H1 (cell line): ENCODE measurements at regions not wholly inside any gene's neighbourhood (a gene's known extent, or its start where the extent isn't known, plus 50 kb on each side); places are given as distances from the start of the nearest gene placed in this dataset.

Experiments
- CTCF ChIA-PET: fragments of 300-600 bp; sonication (Branson Sonifier 250); formaldehyde crosslinking; loops from one replicate; lab custom pipeline; 2021; ENCODE audit not compliant: partially characterized antibody; lab: Charles Lee
- POLR2A ChIA-PET: fragments of 300-600 bp; sonication (Branson Sonifier 250); formaldehyde crosslinking; loops from one replicate; lab custom pipeline; 2021; ENCODE audit warnings: inconsistent platforms; ENCODE audit not compliant: partially characterized antibody; lab: Charles Lee
- DNase-seq, 2 experiments: peaks; one replicate each; pipeline versions ENCODE4 v3.0.0 to v3.0.0-alpha.2; 2010 to 2022; ENCODE audit warnings: low spot score in 2 of 2, low read depth in 1 of 2, mixed read lengths in 1 of 2
- FAIRE-seq: peaks from 2 replicates; lab custom pipeline; 2011; peaks lifted over from hg19 to GRCh38; lab: Jason Lieb, UNC
- H2AFZ ChIP-seq: 2 replicates; pipeline ENCODE4 v1.8.1; 2012; ENCODE audit warnings: low read length, inconsistent platforms
- H2AK5ac ChIP-seq: 2 replicates; pipeline ENCODE4 v1.6.1; 2013; ENCODE audit warnings: low read depth, low read length
- H2BK120ac ChIP-seq: replicated peaks from 2 replicates; pipeline ENCODE3; 2013; ENCODE audit warnings: low read depth, low read length, inconsistent platforms
- H2BK12ac ChIP-seq: 2 replicates; pipeline ENCODE4 v1.6.1; 2013; ENCODE audit warnings: low read depth, low read length
- H2BK15ac ChIP-seq: 2 replicates; pipeline ENCODE4 v1.6.1; 2013; ENCODE audit warnings: low read length
- H2BK20ac ChIP-seq: 2 replicates; pipeline ENCODE4 v1.6.1; 2013; ENCODE audit warnings: low read length
- H2BK5ac ChIP-seq: 2 replicates; pipeline ENCODE4 v1.6.1; 2013; ENCODE audit warnings: low read depth, low read length
- H3K14ac ChIP-seq: 2 replicates; pipeline ENCODE4 v1.6.1; 2013; ENCODE audit warnings: inconsistent platforms; ENCODE audit not compliant: insufficient read length
- H3K18ac ChIP-seq: 2 replicates; pipeline ENCODE4 v1.6.1; 2013; ENCODE audit warnings: low read length; ENCODE audit errors: extremely low read depth
- H3K23ac ChIP-seq: 2 replicates; pipeline ENCODE4 v1.6.1; 2013; ENCODE audit warnings: inconsistent platforms; ENCODE audit not compliant: insufficient read length
- H3K23me2 ChIP-seq: 2 replicates; pipeline ENCODE4 v1.6.1; 2013; ENCODE audit warnings: low read depth, low read length
- H3K27ac ChIP-seq: 2 replicates; pipeline ENCODE4 v1.6.1; 2011; ENCODE audit warnings: low read depth, low read length, inconsistent platforms
- H3K27me3 ChIP-seq, 4 experiments: replicated peaks in 1 of 4; 1 replicate in 1 of 4; 2 replicates in 3 of 4; pipeline versions ENCODE4 v1.6.1 to v1.8.1; 2011 to 2013; ENCODE audit warnings: low read length in 3 of 4, mild to moderate bottlenecking in 3 of 4, inconsistent platforms in 2 of 4, mixed read lengths in 2 of 4, moderate library complexity in 1 of 4; ENCODE audit not compliant: control insufficient read depth in 3 of 4, insufficient read depth in 3 of 4; ENCODE audit errors: extremely low read depth in 1 of 4
- H3K36me3 ChIP-seq, 4 experiments: 2 replicates each; pipeline versions ENCODE4 v1.6.1 to v1.8.1; 2011 to 2013; ENCODE audit warnings: mild to moderate bottlenecking in 4 of 4, low read length in 3 of 4, moderate library complexity in 2 of 4, control low read depth in 1 of 4, inconsistent platforms in 1 of 4; ENCODE audit not compliant: insufficient read depth in 4 of 4, control insufficient read depth in 2 of 4
- H3K4ac ChIP-seq: replicated peaks from 2 replicates; pipeline ENCODE3; 2013; ENCODE audit warnings: low read length, low read depth, mixed read lengths, inconsistent platforms; ENCODE audit not compliant: insufficient read length
- H3K4me1 ChIP-seq, 4 experiments: replicated peaks in 1 of 4; 1 replicate in 1 of 4; 2 replicates in 3 of 4; pipeline versions ENCODE4 v1.6.1 to v1.8.1; 2011 to 2013; ENCODE audit warnings: low read length in 3 of 4, inconsistent platforms in 2 of 4, mixed read lengths in 1 of 4; ENCODE audit not compliant: insufficient read depth in 4 of 4, control insufficient read depth in 3 of 4
- H3K4me2 ChIP-seq, 2 experiments: 2 replicates each; pipeline versions ENCODE4 v1.6.1 to v1.8.1; 2011 to 2013; ENCODE audit warnings: low read depth in 2 of 2, low read length in 2 of 2, control low read depth in 1 of 2, inconsistent platforms in 1 of 2, mild to moderate bottlenecking in 1 of 2; ENCODE audit not compliant: insufficient read depth in 1 of 2
- H3K4me3 ChIP-seq, 4 experiments: fragments of 200-600, 300-600 bp in 1 of 4; sonication (generic), shearing (Covaris generic), sonication (Bioruptor Twin) in 1 of 4; 2 replicates each; pipeline versions ENCODE4 v1.5.1 to v1.8.1; 2011 to 2016; ENCODE audit warnings: low read length in 4 of 4, low read depth in 3 of 4, control low read depth in 2 of 4, inconsistent platforms in 2 of 4, mild to moderate bottlenecking in 2 of 4, mixed read lengths in 1 of 4, moderate library complexity in 1 of 4; ENCODE audit not compliant: insufficient read depth in 2 of 4; ENCODE audit errors: extremely low read depth in 1 of 4
- H3K56ac ChIP-seq: replicated peaks from 2 replicates; pipeline ENCODE3; 2013; ENCODE audit warnings: low read depth, mild to moderate bottlenecking, mixed read lengths, low read length, inconsistent platforms; ENCODE audit not compliant: insufficient read length
- H3K79me1 ChIP-seq: 2 replicates; pipeline ENCODE4 v1.6.1; 2013; ENCODE audit warnings: low read depth, low read length, control low read depth
- H3K79me2 ChIP-seq, 2 experiments: 2 replicates each; pipeline versions ENCODE4 v1.6.1 to v1.8.1; 2012 to 2013; ENCODE audit warnings: low read length in 2 of 2, mild to moderate bottlenecking in 2 of 2, inconsistent platforms in 1 of 2; ENCODE audit not compliant: insufficient read depth in 2 of 2, control insufficient read depth in 1 of 2
- H3K9ac ChIP-seq, 4 experiments: replicated peaks in 1 of 4; 1 replicate in 1 of 4; 2 replicates in 3 of 4; pipeline versions ENCODE4 v1.6.1 to v1.8.1; 2011 to 2013; ENCODE audit warnings: low read depth in 3 of 4, low read length in 3 of 4, control low read depth in 2 of 4, mild to moderate bottlenecking in 2 of 4, moderate library complexity in 2 of 4, inconsistent platforms in 1 of 4; ENCODE audit errors: extremely low read depth in 1 of 4
- H3K9me3 ChIP-seq, 2 experiments: 2 replicates each; pipeline versions ENCODE4 v1.6.1 to v1.8.1; 2012 to 2013; ENCODE audit warnings: mild to moderate bottlenecking in 2 of 2, moderate library complexity in 2 of 2, control low read depth in 1 of 2, inconsistent platforms in 1 of 2, low read depth in 1 of 2, low read length in 1 of 2, mixed read lengths in 1 of 2; ENCODE audit not compliant: insufficient read depth in 2 of 2
- H4K20me1 ChIP-seq, 2 experiments: replicated peaks in 1 of 2; 2 replicates each; pipeline versions ENCODE3 to v1.8.1; 2011 to 2013; ENCODE audit warnings: inconsistent platforms in 2 of 2, low read length in 2 of 2, mild to moderate bottlenecking in 1 of 2; ENCODE audit not compliant: insufficient read depth in 2 of 2, control insufficient read depth in 1 of 2
- H4K5ac ChIP-seq: 2 replicates; pipeline ENCODE4 v1.6.1; 2013; ENCODE audit warnings: low read length, low read depth, mixed read lengths, inconsistent platforms; ENCODE audit not compliant: insufficient read length
- H4K8ac ChIP-seq: 2 replicates; pipeline ENCODE4 v1.8.0; 2013; ENCODE audit warnings: mild to moderate bottlenecking, moderate library complexity, low read length, inconsistent platforms; ENCODE audit not compliant: insufficient read depth; ENCODE audit errors: extremely low read depth
- H4K91ac ChIP-seq: replicated peaks from 2 replicates; pipeline ENCODE3; 2013; ENCODE audit warnings: low read length, mixed read lengths, inconsistent platforms; ENCODE audit not compliant: insufficient read length
- CBX5 ChIP-seq: fragments of 300-800, 300-1000 bp; sonication (generic); IDR thresholded peaks from 2 replicates; pipeline ENCODE4 v1.7.1; 2016; ENCODE audit warnings: antibody characterized with exemption, low read length, low read depth
- CBX8 ChIP-seq: fragments of 300-800, 300-1000 bp; sonication (generic); IDR thresholded peaks from 2 replicates; pipeline ENCODE4 v1.7.1; 2016; ENCODE audit warnings: low read depth, low read length, borderline replicate concordance
- CHD1 ChIP-seq: IDR thresholded peaks from 2 replicates; pipeline ENCODE4 v1.6.1; 2012; ENCODE audit warnings: low read depth, low read length, improper control_type of control experiment
- EGR1 ChIP-seq: IDR thresholded peaks from 2 replicates; pipeline ENCODE4 v1.6.1; 2011; ENCODE audit warnings: low read depth, low read length, borderline replicate concordance
- EP300 ChIP-seq, 2 experiments: IDR thresholded peaks; 1 replicate in 1 of 2; 2 replicates in 1 of 2; pipeline ENCODE4 v1.6.1; 2011 to 2012; ENCODE audit warnings: low read depth in 2 of 2, low read length in 2 of 2, mild to moderate bottlenecking in 2 of 2, borderline replicate concordance in 1 of 2, inconsistent platforms in 1 of 2, moderate library complexity in 1 of 2
- JUN ChIP-seq: IDR thresholded peaks from 2 replicates; pipeline ENCODE4 v1.6.1; 2011; ENCODE audit warnings: low read depth, mild to moderate bottlenecking, improper control_type of control experiment, low read length
- KDM1A ChIP-seq: fragments of 200-600, 300-600 bp; sonication (generic); IDR thresholded peaks from 2 replicates; pipeline ENCODE4 v1.7.1; 2016; ENCODE audit warnings: mild to moderate bottlenecking, low read length, borderline replicate concordance
- POLR2A ChIP-seq, 2 experiments: IDR thresholded peaks; 1 replicate in 1 of 2; 2 replicates in 1 of 2; pipeline ENCODE4 v1.6.1; 2011; ENCODE audit warnings: low read depth in 2 of 2, low read length in 2 of 2, mild to moderate bottlenecking in 2 of 2; ENCODE audit errors: control extremely low read depth in 1 of 2
- RFX5 ChIP-seq: IDR thresholded peaks from 2 replicates; pipeline ENCODE4 v1.6.1; 2011; ENCODE audit warnings: low read depth, low read length, improper control_type of control experiment, borderline replicate concordance
- RNF2 ChIP-seq: fragments of 200-900, 300-1000 bp; sonication (generic); IDR thresholded peaks from 2 replicates; pipeline ENCODE4 v1.7.1; 2016; ENCODE audit warnings: borderline replicate concordance, low read depth, mild to moderate bottlenecking, antibody characterized with exemption, low read length; ENCODE audit not compliant: poor library complexity, severe bottlenecking; ENCODE audit errors: missing control alignments
- RXRA ChIP-seq: IDR thresholded peaks from 2 replicates; pipeline ENCODE4 v1.6.1; 2011; ENCODE audit warnings: low read depth, mild to moderate bottlenecking, low read length, moderate library complexity; ENCODE audit not compliant: insufficient read depth
- SP4 ChIP-seq: IDR thresholded peaks from 2 replicates; pipeline ENCODE4 v1.6.1; 2012; ENCODE audit warnings: low read length, inconsistent platforms
- SUZ12 ChIP-seq: fragments of 200-600 bp; sonication (generic); IDR thresholded peaks from 2 replicates; pipeline ENCODE4 v1.6.1; 2012; ENCODE audit warnings: mild to moderate bottlenecking, inconsistent platforms, low read length, moderate library complexity, mixed read lengths
- WGBS, 2 experiments: shearing (Covaris generic) in 1 of 2; methylation state at CpG; one replicate each; pipeline versions ENCODE4 v1.1.6 to v1.1.7; 2013 to 2015; ENCODE audit warnings: low lambda C conversion rate in 2 of 2, mixed read lengths in 2 of 2, inconsistent platforms in 1 of 2, low coverage in 1 of 2, missing lambda C conversion rate in 1 of 2; ENCODE audit not compliant: insufficient replicate concordance in 2 of 2, insufficient coverage in 1 of 2, insufficient read length in 1 of 2; ENCODE audit errors: extremely low coverage in 1 of 2, missing lambda C conversion rate in 1 of 2; 5-methylcytosine and 5-hydroxymethylcytosine counted together

DNA sequence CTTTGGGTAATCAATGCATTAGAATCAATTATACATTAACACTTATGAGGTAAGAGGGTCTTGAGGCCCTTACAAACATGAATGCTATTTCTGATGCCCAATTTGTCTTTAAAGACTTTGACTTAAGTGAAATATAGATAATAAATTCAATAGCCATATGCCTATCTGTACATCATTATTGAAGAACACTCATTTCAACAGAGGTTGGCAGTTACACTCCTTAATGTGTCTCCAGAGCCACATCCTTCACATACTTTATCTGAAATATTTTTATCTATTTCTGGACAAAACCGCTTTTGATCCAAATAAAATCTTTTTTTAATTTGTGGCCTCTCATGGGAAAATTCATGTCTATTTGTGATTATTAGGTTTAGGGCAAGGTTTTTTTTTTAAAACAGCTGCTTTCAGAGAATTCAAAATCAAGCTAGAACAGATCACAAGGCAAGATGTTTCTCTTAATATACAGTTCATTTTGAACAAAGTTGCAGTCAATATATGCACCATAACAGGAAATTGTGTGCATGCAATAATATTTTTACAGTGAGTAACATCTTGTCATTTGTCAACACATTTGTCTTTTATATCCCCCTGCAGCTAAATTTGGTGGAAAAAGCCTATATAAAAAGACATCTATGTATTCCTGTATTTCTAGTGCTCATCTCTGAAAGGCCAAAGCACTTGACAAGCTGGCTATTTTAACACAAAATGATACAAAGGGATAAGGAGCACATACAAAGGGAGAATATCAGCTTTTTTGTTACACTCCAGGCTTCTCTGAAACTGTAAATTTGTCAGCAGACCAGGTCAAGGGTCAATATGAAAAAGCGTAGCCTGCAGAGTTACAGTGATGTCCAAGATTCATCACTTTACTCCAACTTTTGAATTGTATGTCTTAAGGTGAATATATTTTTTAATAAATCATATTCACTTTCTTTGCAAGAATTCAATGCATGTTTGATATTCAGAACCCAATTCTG is 146.2 kb upstream of the DPH6 start:
- FAIRE-seq: no peak
- Histone ChIP-seq H3K36me3 (no peaks in the 10 kb centered on the region), H3K27ac (no peak overlapping the region), H3K4me2 (no peak overlapping the region), H4K91ac (no peak overlapping the region), H3K4me1 (no peaks in the 10 kb centered on the region), H3K27me3 (no peaks in the 10 kb centered on the region), H4K5ac (no peak overlapping the region), H2AK5ac (no peak overlapping the region), H2BK15ac (no peak overlapping the region), H3K9ac (no peak overlapping the region), H3K79me2 (no peaks in the 10 kb centered on the region), H3K9me3 (no peaks in the 10 kb centered on the region), H3K23ac (no peak overlapping the region), H2BK120ac (no peak overlapping the region), H3K4ac (no peak overlapping the region), H2BK5ac (no peak overlapping the region), H2BK12ac (no peak overlapping the region), H3K14ac (no peak overlapping the region), H2AFZ (no peak overlapping the region), H3K23me2 (no peaks in the 10 kb centered on the region), H2BK20ac (no peak overlapping the region), H4K8ac (no peak overlapping the region), H4K20me1 (no peaks in the 10 kb centered on the region), H3K56ac (no peak overlapping the region), H3K18ac (no peak overlapping the region), H3K4me3 (no peak overlapping the region), H3K79me1 (no peaks in the 10 kb centered on the region)
- WGBS, 2 experiments: 95% methylated on average over 2 of the region's 2 CpGs; no CpG with 5 or more reads in 1 of the 2 experiments
- DNase-seq: no peak
- POLR2A ChIA-PET: no interaction called here
- CTCF ChIA-PET: no interaction called here
- TF ChIP-seq EP300 (IDR thresholded peaks at IDR 0.05; ENCODE audit: borderline replicate concordance in 1 of 2, low read depth in 2 of 2, low read length in 2 of 2): no peak
- TF ChIP-seq EGR1: no peak
- no peak for TF ChIP-seq POLR2A (IDR thresholded peaks at IDR 0.05; ENCODE audit: control extremely low read depth in 1 of 2, low read depth in 2 of 2, low read length in 2 of 2)
- TF ChIP-seq CBX5: no peak
- no peak for TF ChIP-seq SUZ12
- no peak for TF ChIP-seq CBX8
- no peak for TF ChIP-seq JUN
- TF ChIP-seq KDM1A: no peak
- no peak for TF ChIP-seq RNF2
- no peak for TF ChIP-seq CHD1
- TF ChIP-seq RXRA: no peak
- no peak for TF ChIP-seq RFX5
- TF ChIP-seq SP4: no peak
